ENCODE measurements at regions not wholly inside any gene's neighbourhood (a gene's known extent, or its start where the extent isn't known, plus 50 kb on each side); places are given as distances from the start of the nearest gene placed in this dataset.

- H3K4me3 ChIP-seq (ENCODE audit: low read depth, low read length): no peak overlapping the region
- no peak for DNase-seq (ENCODE audit: low read depth)
- no peak for TF ChIP-seq CTCF (IDR thresholded peaks at IDR 0.05; ENCODE audit: insufficient read depth, low read length)
Observed at GRCh38 chr2:70036290-70036689, 51.0 kb upstream of the PCBP1 start.

GRCh38 chr2:70035344-70035844, 51.9 kb upstream of the PCBP1 start:
- TF ChIP-seq CTCF (IDR thresholded peaks at IDR 0.05; ENCODE audit: insufficient read depth, low read length): no peak
- DNase-seq (ENCODE audit: low read depth): peak; percentile 15
- no peak overlapping the region for H3K4me3 ChIP-seq (ENCODE audit: low read depth, low read length)

GRCh38 chr2:70030724-70031420, 56.4 kb upstream of the PCBP1 start:
- DNase-seq (ENCODE audit: low read depth): no peak
- no peak for TF ChIP-seq CTCF (IDR thresholded peaks at IDR 0.05; ENCODE audit: insufficient read depth, low read length)
- H3K4me3 ChIP-seq (ENCODE audit: low read depth, low read length): no peak overlapping the region

GRCh38 chr2:70029814-70030409, 57.4 kb upstream of the PCBP1 start:
- TF ChIP-seq CTCF (IDR thresholded peaks at IDR 0.05; ENCODE audit: insufficient read depth, low read length): no peak
- DNase-seq (ENCODE audit: low read depth): peak; percentile 92
- no peak overlapping the region for H3K4me3 ChIP-seq (ENCODE audit: low read depth, low read length)

GRCh38 chr2:70024284-70024683, 62.9 kb upstream of the ASPRV1 start:
- no peak for TF ChIP-seq CTCF (IDR thresholded peaks at IDR 0.05; ENCODE audit: insufficient read depth, low read length)
- DNase-seq (ENCODE audit: low read depth): no peak
- H3K4me3 ChIP-seq (ENCODE audit: low read depth, low read length): no peak overlapping the region

- DNase-seq (ENCODE audit: low read depth): no peak
- H3K4me3 ChIP-seq (ENCODE audit: low read depth, low read length): no peak overlapping the region
- no peak for TF ChIP-seq CTCF (IDR thresholded peaks at IDR 0.05; ENCODE audit: insufficient read depth, low read length)
Observed at GRCh38 chr2:70019096-70019495, 57.7 kb upstream of the ASPRV1 start.
